HL-60 (cell line): ENCODE measurements at regions not wholly inside any gene's neighbourhood (a gene's known extent, or its start where the extent isn't known, plus 50 kb on each side); places are given as distances from the start of the nearest gene placed in this dataset.

Experiments
- DNase-seq, 2 experiments: peaks; one replicate each; pipeline ENCODE4 v3.0.0-alpha.2; 2010 to 2020; ENCODE audit warnings: low read depth in 1 of 2, low spot score in 1 of 2
- H3K27ac ChIP-seq: fragments of 250-450 bp; sonication (Bioruptor Pico); replicated peaks from 2 replicates; pipeline ENCODE4 v1.5.1; 2020; ENCODE audit warnings: mild to moderate bottlenecking, moderate library complexity
- H3K27me3 ChIP-seq: fragments of 250-450 bp; sonication (Bioruptor Pico); 2 replicates; pipeline ENCODE4 v1.5.1; 2021; ENCODE audit warnings: mild to moderate bottlenecking, moderate library complexity; ENCODE audit not compliant: insufficient read depth, poor library complexity, severe bottlenecking
- H3K4me3 ChIP-seq: replicated peaks from 2 replicates; pipeline ENCODE4 v1.5.1; 2011; ENCODE audit warnings: mild to moderate bottlenecking, control low read depth, low read length; ENCODE audit not compliant: insufficient read depth
- CTCF ChIP-seq: IDR thresholded peaks from one replicate; pipeline ENCODE4 v1.5.1; 2011; ENCODE audit warnings: low read length, control low read depth, inconsistent platforms; ENCODE audit not compliant: insufficient read depth
- GABPA ChIP-seq: IDR thresholded peaks from 2 replicates; pipeline ENCODE4 v1.6.1; 2012; ENCODE audit warnings: low read depth
- POLR2AphosphoS5 ChIP-seq: IDR thresholded peaks from 2 replicates; pipeline ENCODE4 v1.6.1; 2012; ENCODE audit warnings: low read depth
- REST ChIP-seq: IDR thresholded peaks from 2 replicates; pipeline ENCODE4 v1.6.1; 2012; ENCODE audit warnings: low read depth; ENCODE audit not compliant: insufficient replicate concordance
- SPI1 ChIP-seq: IDR thresholded peaks from 2 replicates; pipeline ENCODE4 v1.6.1; 2012; ENCODE audit warnings: low read depth, mild to moderate bottlenecking, borderline replicate concordance

GRCh38 chr9:89746385-89747116 lies 141.7 kb downstream of the GADD45G start:
- no peak for TF ChIP-seq REST
- no peak for TF ChIP-seq GABPA
- TF ChIP-seq CTCF, result no peak
- no peak for TF ChIP-seq POLR2AphosphoS5
- no peak for TF ChIP-seq SPI1
- DNase-seq, result no peak

GRCh38 chr9:89747596-89747995 lies 142.8 kb downstream of the GADD45G start:
- H3K4me3 ChIP-seq, result no peak overlapping the region
- H3K27ac ChIP-seq, result no peak overlapping the region
- no peak for DNase-seq
- TF ChIP-seq SPI1 (no peak), POLR2AphosphoS5 (no peak), CTCF (no peak), REST (no peak), GABPA (no peak)
- no peaks in the 10 kb centered on the region for H3K27me3 ChIP-seq

More at GRCh38 chr9:89746385-89747116, 141.7 kb downstream of the GADD45G start:
- no peak overlapping the region for H3K27ac ChIP-seq
- H3K27me3 ChIP-seq, result no peaks in the 10 kb centered on the region
- H3K4me3 ChIP-seq, result no peak overlapping the region

GRCh38 chr9:89748021-89748670 lies 143.3 kb downstream of the GADD45G start:
- no peaks in the 10 kb centered on the region for H3K27me3 ChIP-seq
- TF ChIP-seq CTCF (no peak), GABPA (no peak), POLR2AphosphoS5 (no peak), SPI1 (no peak), REST (no peak)
- no peak overlapping the region for H3K4me3 ChIP-seq
- DNase-seq, result no peak
- no peak overlapping the region for H3K27ac ChIP-seq
